ENCODE measurements at regions not wholly inside any gene's neighbourhood (a gene's known extent, or its start where the extent isn't known, plus 50 kb on each side); places are given as distances from the start of the nearest gene placed in this dataset.

DNA sequence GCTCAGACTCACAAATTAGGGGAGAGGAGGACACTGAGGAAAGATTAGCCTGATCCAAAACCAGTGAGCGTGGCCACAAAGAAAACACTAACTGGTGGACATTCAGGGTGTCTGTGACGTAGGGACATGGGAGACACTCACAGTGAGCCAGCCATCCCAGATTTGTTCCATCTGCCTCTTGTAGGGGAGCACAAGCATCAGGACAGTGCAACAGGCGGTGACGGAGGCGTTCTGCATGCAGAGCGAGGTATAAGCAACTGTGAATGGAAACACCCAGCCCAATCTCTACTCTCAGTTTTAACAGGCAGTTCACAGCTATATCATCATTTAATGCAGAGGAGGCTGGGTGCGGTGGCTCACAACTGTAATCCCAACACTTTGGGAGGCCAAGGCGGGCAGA, 52.8 kb upstream of the TOMM7 start:
- TF ChIP-seq POLR2A (IDR thresholded peaks at IDR 0.05; ENCODE audit: low read length): no peak
- no peak for TF ChIP-seq GATA1 (IDR thresholded peaks at IDR 0.05; ENCODE audit: low read depth, low read length)

All from erythroblast (primary cell).